ENCODE measurements at regions not wholly inside any gene's neighbourhood (a gene's known extent, or its start where the extent isn't known, plus 50 kb on each side); places are given as distances from the start of the nearest gene placed in this dataset.

DNA sequence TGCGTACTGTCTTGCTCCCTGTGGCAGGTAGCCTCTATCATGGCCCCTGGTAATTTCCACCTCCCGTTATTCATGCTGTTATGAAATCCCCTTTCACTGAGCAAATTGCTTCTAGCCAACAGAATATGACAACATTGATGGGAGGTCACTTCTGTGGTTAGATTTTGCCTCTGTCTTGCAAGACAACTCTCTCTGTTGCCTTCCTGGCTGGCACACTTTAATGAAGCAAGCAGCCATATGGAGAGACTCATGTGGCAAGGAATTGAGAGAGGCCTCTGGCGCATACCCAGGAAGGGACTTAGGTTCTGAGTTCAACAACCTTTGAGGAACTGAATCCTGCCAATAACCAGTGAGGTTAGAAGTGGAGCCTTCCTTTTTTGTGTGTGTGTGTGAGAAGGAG lies 51.8 kb upstream of the GPRC5B start:
- Histone ChIP-seq H3K27ac (no peak overlapping the region), H3K9me3 (no peaks in the 10 kb centered on the region), H3K4me1 (no peaks in the 10 kb centered on the region), H3K4me3 (no peak overlapping the region), H3K27me3 (peaks cover 0 to 29% (median 0%) of the 10 kb centered on the region in 9 donors), H3K36me3 (no peaks in the 10 kb centered on the region)
- DNase-seq (no peak), ATAC-seq (no peak)
- TF ChIP-seq POLR2A (IDR thresholded peaks at IDR 0.05): no peak
- TF ChIP-seq, protein P1, sequence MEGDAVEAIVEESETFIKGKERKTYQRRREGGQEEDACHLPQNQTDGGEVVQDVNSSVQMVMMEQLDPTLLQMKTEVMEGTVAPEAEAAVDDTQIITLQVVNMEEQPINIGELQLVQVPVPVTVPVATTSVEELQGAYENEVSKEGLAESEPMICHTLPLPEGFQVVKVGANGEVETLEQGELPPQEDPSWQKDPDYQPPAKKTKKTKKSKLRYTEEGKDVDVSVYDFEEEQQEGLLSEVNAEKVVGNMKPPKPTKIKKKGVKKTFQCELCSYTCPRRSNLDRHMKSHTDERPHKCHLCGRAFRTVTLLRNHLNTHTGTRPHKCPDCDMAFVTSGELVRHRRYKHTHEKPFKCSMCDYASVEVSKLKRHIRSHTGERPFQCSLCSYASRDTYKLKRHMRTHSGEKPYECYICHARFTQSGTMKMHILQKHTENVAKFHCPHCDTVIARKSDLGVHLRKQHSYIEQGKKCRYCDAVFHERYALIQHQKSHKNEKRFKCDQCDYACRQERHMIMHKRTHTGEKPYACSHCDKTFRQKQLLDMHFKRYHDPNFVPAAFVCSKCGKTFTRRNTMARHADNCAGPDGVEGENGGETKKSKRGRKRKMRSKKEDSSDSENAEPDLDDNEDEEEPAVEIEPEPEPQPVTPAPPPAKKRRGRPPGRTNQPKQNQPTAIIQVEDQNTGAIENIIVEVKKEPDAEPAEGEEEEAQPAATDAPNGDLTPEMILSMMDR (IDR thresholded peaks at IDR 0.05): no peak
- 82 to 91% (median 88%) methylated on average over 3 of the region's 3 CpGs for WGBS, 4 donors
- intact Hi-C loops (cut with DNase I): no loop called here

DNA sequence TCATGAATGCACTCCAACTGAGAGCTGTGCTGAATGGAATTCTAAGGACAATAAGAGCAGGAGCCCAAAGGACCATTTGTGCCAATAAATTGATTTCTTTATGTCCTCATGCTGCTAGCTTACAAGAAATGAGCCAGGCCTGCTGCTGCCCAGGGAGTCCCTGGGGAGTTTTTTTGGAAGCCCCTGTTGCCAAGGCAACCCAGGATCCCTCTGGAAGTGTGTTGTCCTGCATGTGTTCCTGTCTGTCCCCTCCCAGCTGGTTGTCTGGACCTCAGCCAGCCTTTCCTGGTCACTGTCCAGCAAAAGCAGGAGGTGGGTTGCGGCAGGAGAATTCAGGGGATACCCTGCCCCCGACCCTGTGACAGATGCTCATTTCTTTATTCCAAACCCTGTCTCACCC lies 51.0 kb upstream of the GPRC5B start:
- no peak for DNase-seq
- H3K9me3 ChIP-seq: no peaks in the 10 kb centered on the region
- no peak for TF ChIP-seq POLR2A (IDR thresholded peaks at IDR 0.05)
- TF ChIP-seq, protein P1 (IDR thresholded peaks at IDR 0.05): no peak
- H3K4me3 ChIP-seq: no peak overlapping the region
- H3K4me1 ChIP-seq: no peaks in the 10 kb centered on the region
- no peaks in the 10 kb centered on the region for H3K36me3 ChIP-seq
- intact Hi-C loops (cut with DNase I): no loop called here
- H3K27me3 ChIP-seq: peaks cover 0 to 29% (median 0%) of the 10 kb centered on the region in 9 donors
- H3K27ac ChIP-seq: no peak overlapping the region
- 29 to 45% (median 36%) methylated on average over 2 of the region's 2 CpGs for WGBS, 4 donors
- no peak for ATAC-seq

All from heart left ventricle (tissue), 16 donors.